HEK293 (cell line): ENCODE measurements at regions not wholly inside any gene's neighbourhood (a gene's known extent, or its start where the extent isn't known, plus 50 kb on each side); places are given as distances from the start of the nearest gene placed in this dataset.

Experiments
- CTCF ChIA-PET: fragments of 350-600 bp; formaldehyde crosslinking; extraction: SDS; loops from one replicate; lab custom pipeline; 2021; ENCODE audit warnings: antibody characterized with exemption; lab: Yijun Ruan, JAX
- POLR2A ChIA-PET: fragments of 300-600 bp; formaldehyde crosslinking; extraction: SDS; loops from one replicate; lab custom pipeline; 2020; ENCODE audit warnings: antibody characterized with exemption, inconsistent platforms; lab: Yijun Ruan, JAX
- H3K27ac ChIP-seq: fragments of 200-500 bp; sonication (Bioruptor generic); 2 replicates; pipeline ENCODE4 v1.5.1; 2014; ENCODE audit warnings: low read depth, low read length, control low read depth, inconsistent platforms; ENCODE audit errors: extremely low read depth
- H3K36me3 ChIP-seq, 2 experiments: fragments of 200-500 bp in 1 of 2; sonication (Bioruptor generic) in 1 of 2; 1 replicate in 1 of 2; 2 replicates in 1 of 2; pipeline ENCODE4 v1.5.1; 2014 to 2017; ENCODE audit warnings: inconsistent platforms in 2 of 2, low read length in 2 of 2; ENCODE audit not compliant: control insufficient read depth in 2 of 2, insufficient read depth in 1 of 2
- H3K4me1 ChIP-seq: fragments of 200-500 bp; sonication (Bioruptor generic); 2 replicates; pipeline ENCODE4 v1.5.1; 2014; ENCODE audit warnings: mild to moderate bottlenecking, low read length, inconsistent platforms; ENCODE audit not compliant: control insufficient read depth, insufficient read depth
- H3K4me3 ChIP-seq: 2 replicates; pipeline ENCODE4 v1.5.1; 2011; ENCODE audit warnings: low read depth, mild to moderate bottlenecking, control low read depth, low read length, moderate library complexity
- H3K9me3 ChIP-seq: fragments of 200-500 bp; sonication (Bioruptor generic); 2 replicates; pipeline ENCODE4 v1.5.1; 2014; ENCODE audit warnings: low read depth, low read length, inconsistent platforms; ENCODE audit not compliant: control insufficient read depth, insufficient read depth
- BCL11B ChIP-seq: fragments of 450-650 bp; formaldehyde crosslinking; IDR thresholded peaks from 2 replicates; pipeline ENCODE4 v1.5.1; 2016; ENCODE audit warnings: low read depth, missing biosample characterization, missing genetic modification characterization
- FEZF1 ChIP-seq: fragments of 450-650 bp; formaldehyde crosslinking; IDR thresholded peaks from 2 replicates; pipeline ENCODE4 v1.5.1; 2016; ENCODE audit warnings: missing biosample characterization, missing genetic modification characterization
- MZF1 ChIP-seq: fragments of 450-650 bp; formaldehyde crosslinking; IDR thresholded peaks from 2 replicates; pipeline ENCODE4 v1.5.1; 2017; ENCODE audit warnings: missing biosample characterization, missing genetic modification characterization, borderline replicate concordance
- YY1 ChIP-seq: fragments of 450-650 bp; formaldehyde crosslinking; IDR thresholded peaks from 2 replicates; pipeline ENCODE4 v1.5.1; 2018; ENCODE audit warnings: missing biosample characterization, missing genetic modification characterization
- ZBTB1 ChIP-seq: fragments of 450-650 bp; formaldehyde crosslinking; IDR thresholded peaks from 2 replicates; pipeline ENCODE4 v1.5.1; 2016; ENCODE audit warnings: missing biosample characterization, missing genetic modification characterization
- ZBTB26 ChIP-seq: fragments of 450-650 bp; formaldehyde crosslinking; optimal IDR thresholded peaks from 2 replicates; pipeline ENCODE3; 2016; ENCODE audit warnings: missing biosample characterization, mild to moderate bottlenecking, missing genetic modification characterization
- ZBTB44 ChIP-seq: fragments of 450-650 bp; IDR thresholded peaks from 2 replicates; pipeline ENCODE4 v1.5.1; 2018; ENCODE audit warnings: missing biosample characterization, mild to moderate bottlenecking, missing genetic modification characterization
- ZNF114 ChIP-seq: fragments of 450-650 bp; formaldehyde crosslinking; IDR thresholded peaks from 2 replicates; pipeline ENCODE4 v1.5.0; 2017; ENCODE audit warnings: missing biosample characterization, missing genetic modification characterization
- ZNF292 ChIP-seq: fragments of 450-650 bp; formaldehyde crosslinking; IDR thresholded peaks from 2 replicates; pipeline ENCODE4 v1.5.1; 2016; ENCODE audit warnings: low read depth, missing biosample characterization, missing genetic modification characterization, borderline replicate concordance
- ZNF302 ChIP-seq: fragments of 450-650 bp; formaldehyde crosslinking; IDR thresholded peaks from 2 replicates; pipeline ENCODE4 v1.5.1; 2016; ENCODE audit warnings: missing biosample characterization, missing genetic modification characterization, low read depth
- ZNF324 ChIP-seq: fragments of 450-650 bp; formaldehyde crosslinking; IDR thresholded peaks from 2 replicates; pipeline ENCODE4 v1.5.1; 2016; ENCODE audit warnings: missing biosample characterization, missing genetic modification characterization
- ZNF394 ChIP-seq: fragments of 450-650 bp; formaldehyde crosslinking; IDR thresholded peaks from 2 replicates; pipeline ENCODE4 v1.5.1; 2016; ENCODE audit warnings: missing biosample characterization, missing genetic modification characterization, mild to moderate bottlenecking, moderate library complexity, borderline replicate concordance
- ZNF529 ChIP-seq: fragments of 450-650 bp; formaldehyde crosslinking; IDR thresholded peaks from 2 replicates; pipeline ENCODE4 v1.5.1; 2017; ENCODE audit warnings: missing genetic modification characterization, missing biosample characterization; ENCODE audit not compliant: insufficient replicate concordance
- ZNF549 ChIP-seq: fragments of 450-650 bp; IDR thresholded peaks from 2 replicates; pipeline ENCODE4 v1.5.1; 2018; ENCODE audit warnings: missing biosample characterization, missing genetic modification characterization, mild to moderate bottlenecking, inconsistent platforms, moderate library complexity
- ZNF596 ChIP-seq: fragments of 450-650 bp; IDR thresholded peaks from 2 replicates; pipeline ENCODE4 v1.5.0; 2018; ENCODE audit warnings: missing biosample characterization, mild to moderate bottlenecking, missing genetic modification characterization, moderate library complexity
- ZNF621 ChIP-seq: fragments of 450-650 bp; formaldehyde crosslinking; IDR thresholded peaks from 2 replicates; pipeline ENCODE4 v1.5.1; 2017; ENCODE audit warnings: missing biosample characterization, missing genetic modification characterization
- ZNF654 ChIP-seq: fragments of 450-650 bp; formaldehyde crosslinking; IDR thresholded peaks from 2 replicates; pipeline ENCODE4 v1.5.1; 2016; ENCODE audit warnings: low read depth, missing biosample characterization, missing genetic modification characterization
- ZNF677 ChIP-seq: fragments of 450-650 bp; IDR thresholded peaks from 2 replicates; pipeline ENCODE4 v1.5.0; 2018; ENCODE audit warnings: missing biosample characterization, mild to moderate bottlenecking, missing genetic modification characterization, moderate library complexity
- ZNF704 ChIP-seq: fragments of 450-650 bp; formaldehyde crosslinking; IDR thresholded peaks from 2 replicates; pipeline ENCODE4 v1.5.1; 2016; ENCODE audit warnings: missing biosample characterization, missing genetic modification characterization
- ZNF768 ChIP-seq: fragments of 450-650 bp; formaldehyde crosslinking; IDR thresholded peaks from 2 replicates; pipeline ENCODE4 v1.5.1; 2018; ENCODE audit warnings: missing biosample characterization, mild to moderate bottlenecking, missing genetic modification characterization
- ZNF785 ChIP-seq: fragments of 450-650 bp; formaldehyde crosslinking; IDR thresholded peaks from 2 replicates; pipeline ENCODE4 v1.5.1; 2016; ENCODE audit warnings: missing biosample characterization, missing genetic modification characterization

- Histone ChIP-seq H3K36me3 (no peaks in the 10 kb centered on the region), H3K27ac (no peak overlapping the region), H3K9me3 (no peaks in the 10 kb centered on the region), H3K4me1 (no peaks in the 10 kb centered on the region), H3K4me3 (no peak overlapping the region)
- POLR2A ChIA-PET = no interaction called here
- CTCF ChIA-PET = interaction anchor here (0.6 to 3.9 kb wide), 32 partner anchors 8 to 1864 kb away, joined by 3 to 13 read pairs (median 3); no protein-coding TSS in a partner anchor
- TF ChIP-seq ZNF654 (tag by site-specific recombination) (peak; percentile 72), ZNF302 (tag by site-specific recombination) (no peak), FEZF1 (tag by site-specific recombination) (no peak), YY1 (tag by site-specific recombination) (no peak), ZNF292 (tag by site-specific recombination) (no peak), ZNF529 (tag by site-specific recombination) (no peak)
Measured at GRCh38 chr15:25508369-25509002, 69.7 kb upstream of the UBE3A start.

- H3K4me3 ChIP-seq = no peak overlapping the region
- no peak for TF ChIP-seq ZNF596 (tag by site-specific recombination)
- TF ChIP-seq ZNF768 (tag by site-specific recombination) = no peak
- TF ChIP-seq ZNF324 = no peak
- no peak for TF ChIP-seq ZBTB44
- TF ChIP-seq ZNF704 (tag by site-specific recombination) = no peak
- TF ChIP-seq ZNF114 (tag by site-specific recombination) = no peak
- no peak for TF ChIP-seq ZNF394 (tag by site-specific recombination)
- TF ChIP-seq ZNF785 = no peak
- no peak for TF ChIP-seq ZBTB26 (tag by site-specific recombination)
- no peak for TF ChIP-seq ZBTB1 (tag by site-specific recombination)
- no peak for TF ChIP-seq YY1 (tag by site-specific recombination)
- TF ChIP-seq ZNF621 (tag by site-specific recombination) = no peak
- no peak for TF ChIP-seq ZNF677 (tag by site-specific recombination)
- TF ChIP-seq ZNF549 (tag by site-specific recombination) = no peak
- no peak for TF ChIP-seq BCL11B (tag by site-specific recombination)
- no peak for TF ChIP-seq MZF1 (tag by site-specific recombination)
- no peaks in the 10 kb centered on the region for H3K36me3 ChIP-seq
- H3K9me3 ChIP-seq = no peaks in the 10 kb centered on the region
- POLR2A ChIA-PET = no interaction called here
- H3K4me1 ChIP-seq = no peaks in the 10 kb centered on the region
- CTCF ChIA-PET = no interaction called here
- H3K27ac ChIP-seq = no peak overlapping the region
Measured at GRCh38 chr15:25504307-25504706, 65.5 kb upstream of the UBE3A start.
